Colon (tissue), 2 donors: ENCODE measurements at regions not wholly inside any gene's neighbourhood (a gene's known extent, or its start where the extent isn't known, plus 50 kb on each side); places are given as distances from the start of the nearest gene placed in this dataset.

Experiments
- FAIRE-seq: peaks from 2 replicates; lab custom pipeline; 2012; peaks lifted over from hg19 to GRCh38; lab: Jason Lieb, UNC
- donor health status: control.
- donor health status: control.

GRCh38 chr6:132868057-132868456, 53.7 kb downstream of the RPS12 start:
- FAIRE-seq: no peak

GRCh38 chr6:132872923-132873322, 58.6 kb downstream of the RPS12 start:
- FAIRE-seq: no peak

GRCh38 chr6:132877003-132877402, 62.6 kb downstream of the RPS12 start:
- FAIRE-seq: no peak

GRCh38 chr6:132887204-132887603, 72.8 kb downstream of the RPS12 start:
- FAIRE-seq: no peak

GRCh38 chr6:132888701-132889100, 74.3 kb downstream of the RPS12 start:
- no peak for FAIRE-seq

- no peak for FAIRE-seq
Observed at GRCh38 chr6:132892929-132893771, 78.8 kb downstream of the RPS12 start.

- FAIRE-seq: no peak
Observed at GRCh38 chr6:132893772-132894490, 79.6 kb downstream of the RPS12 start.

- no peak for FAIRE-seq
Observed at GRCh38 chr6:132898376-132898775, 84.0 kb downstream of the RPS12 start.

GRCh38 chr6:132900849-132901248, 86.5 kb downstream of the RPS12 start:
- no peak for FAIRE-seq

- FAIRE-seq: no peak
Observed at GRCh38 chr6:132902901-132903300, 88.5 kb downstream of the RPS12 start.

GRCh38 chr6:132907231-132907630, 92.9 kb downstream of the RPS12 start:
- FAIRE-seq: no peak

GRCh38 chr6:132907914-132908313, 93.5 kb downstream of the RPS12 start:
- FAIRE-seq: no peak

- no peak for FAIRE-seq
Observed at GRCh38 chr6:132909742-132910141, 95.4 kb downstream of the RPS12 start.

- no peak for FAIRE-seq
Observed at GRCh38 chr6:132910759-132911158, 96.4 kb downstream of the RPS12 start.

- no peak for FAIRE-seq
Observed at GRCh38 chr6:132919045-132919860, 104.9 kb downstream of the RPS12 start.

GRCh38 chr6:132927713-132928112, 113.3 kb downstream of the RPS12 start:
- no peak for FAIRE-seq

GRCh38 chr6:132929141-132929540, 114.8 kb downstream of the RPS12 start:
- no peak for FAIRE-seq

GRCh38 chr6:132931313-132931712, 116.9 kb downstream of the RPS12 start:
- FAIRE-seq: no peak

- no peak for FAIRE-seq
Observed at GRCh38 chr6:132931936-132932514, 117.7 kb downstream of the RPS12 start.

- no peak for FAIRE-seq
Observed at GRCh38 chr6:132932588-132932987, 118.2 kb downstream of the RPS12 start.

GRCh38 chr6:132933090-132933489, 118.7 kb downstream of the RPS12 start:
- FAIRE-seq: no peak

- FAIRE-seq: no peak
Observed at GRCh38 chr6:132934496-132934895, 120.1 kb downstream of the RPS12 start.
